Neural crest cell (in vitro differentiated cells): ENCODE measurements at regions not wholly inside any gene's neighbourhood (a gene's known extent, or its start where the extent isn't known, plus 50 kb on each side); places are given as distances from the start of the nearest gene placed in this dataset.

Experiments used
- DNase-seq: peaks from one replicate; pipeline ENCODE4 v3.0.0; 2021; ENCODE audit warnings: low read depth, mixed read lengths, low spot score
- H3K27ac Mint-ChIP-seq: one replicate; pipeline ENCODE4 v1.8.0; 2021; ENCODE audit warnings: mild to moderate bottlenecking, mixed read lengths; ENCODE audit not compliant: unreplicated experiment
- H3K27me3 Mint-ChIP-seq: 2 replicates; pipeline ENCODE4 v1.8.0; 2021; ENCODE audit warnings: low read depth, mild to moderate bottlenecking, mixed read lengths
- H3K36me3 Mint-ChIP-seq: 2 replicates; pipeline ENCODE4 v1.8.0; 2021; ENCODE audit warnings: low read depth, mild to moderate bottlenecking, mixed read lengths
- H3K4me1 Mint-ChIP-seq: 2 replicates; pipeline ENCODE4 v1.8.0; 2021; ENCODE audit warnings: mixed read lengths
- H3K4me3 Mint-ChIP-seq: one replicate; pipeline ENCODE4 v1.8.0; 2021; ENCODE audit warnings: mild to moderate bottlenecking, mixed read lengths
- H3K9me3 Mint-ChIP-seq: 2 replicates; pipeline ENCODE4 v1.8.0; 2021; ENCODE audit warnings: mixed read lengths
- TF ChIP-seq, protein P1 (sequence below): fragments of 200-600 bp; sonication (generic); conservative IDR thresholded peaks from 2 replicates; pipeline ENCODE4 v1.5.0; 2021; ENCODE audit warnings: antibody characterized with exemption, mild to moderate bottlenecking

DNA sequence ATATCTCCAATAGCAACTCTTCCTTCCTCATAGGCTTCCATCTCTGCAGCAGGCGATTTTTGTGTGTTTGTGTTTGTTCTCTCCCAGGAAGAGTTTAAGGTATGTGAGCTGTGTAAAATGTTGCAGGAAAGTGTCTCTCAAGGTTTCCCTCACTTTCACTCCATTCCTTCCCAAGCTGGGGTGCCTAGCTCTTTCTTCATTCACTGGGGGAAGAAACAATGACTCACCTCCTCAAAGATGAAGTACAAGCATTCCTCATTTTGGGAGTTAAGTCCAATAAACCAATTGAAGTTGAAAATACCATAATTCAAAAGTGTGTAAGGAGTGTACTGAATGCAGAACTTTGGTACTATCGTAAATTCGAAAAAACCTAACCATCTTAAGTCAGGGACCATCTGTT is 422.7 kb upstream of the CFAP20DC start:
- DNase-seq = no peak
- Mint-ChIP-seq H3K27me3 (no peaks in the 10 kb centered on the region), H3K36me3 (no peaks in the 10 kb centered on the region), H3K9me3 (peaks cover 20% of the 10 kb centered on the region), H3K4me1 (peaks cover 6% of the 10 kb centered on the region), H3K4me3 (no peak overlapping the region), H3K27ac (no peak overlapping the region)
- TF ChIP-seq, protein P1, sequence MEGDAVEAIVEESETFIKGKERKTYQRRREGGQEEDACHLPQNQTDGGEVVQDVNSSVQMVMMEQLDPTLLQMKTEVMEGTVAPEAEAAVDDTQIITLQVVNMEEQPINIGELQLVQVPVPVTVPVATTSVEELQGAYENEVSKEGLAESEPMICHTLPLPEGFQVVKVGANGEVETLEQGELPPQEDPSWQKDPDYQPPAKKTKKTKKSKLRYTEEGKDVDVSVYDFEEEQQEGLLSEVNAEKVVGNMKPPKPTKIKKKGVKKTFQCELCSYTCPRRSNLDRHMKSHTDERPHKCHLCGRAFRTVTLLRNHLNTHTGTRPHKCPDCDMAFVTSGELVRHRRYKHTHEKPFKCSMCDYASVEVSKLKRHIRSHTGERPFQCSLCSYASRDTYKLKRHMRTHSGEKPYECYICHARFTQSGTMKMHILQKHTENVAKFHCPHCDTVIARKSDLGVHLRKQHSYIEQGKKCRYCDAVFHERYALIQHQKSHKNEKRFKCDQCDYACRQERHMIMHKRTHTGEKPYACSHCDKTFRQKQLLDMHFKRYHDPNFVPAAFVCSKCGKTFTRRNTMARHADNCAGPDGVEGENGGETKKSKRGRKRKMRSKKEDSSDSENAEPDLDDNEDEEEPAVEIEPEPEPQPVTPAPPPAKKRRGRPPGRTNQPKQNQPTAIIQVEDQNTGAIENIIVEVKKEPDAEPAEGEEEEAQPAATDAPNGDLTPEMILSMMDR = no peak

DNA sequence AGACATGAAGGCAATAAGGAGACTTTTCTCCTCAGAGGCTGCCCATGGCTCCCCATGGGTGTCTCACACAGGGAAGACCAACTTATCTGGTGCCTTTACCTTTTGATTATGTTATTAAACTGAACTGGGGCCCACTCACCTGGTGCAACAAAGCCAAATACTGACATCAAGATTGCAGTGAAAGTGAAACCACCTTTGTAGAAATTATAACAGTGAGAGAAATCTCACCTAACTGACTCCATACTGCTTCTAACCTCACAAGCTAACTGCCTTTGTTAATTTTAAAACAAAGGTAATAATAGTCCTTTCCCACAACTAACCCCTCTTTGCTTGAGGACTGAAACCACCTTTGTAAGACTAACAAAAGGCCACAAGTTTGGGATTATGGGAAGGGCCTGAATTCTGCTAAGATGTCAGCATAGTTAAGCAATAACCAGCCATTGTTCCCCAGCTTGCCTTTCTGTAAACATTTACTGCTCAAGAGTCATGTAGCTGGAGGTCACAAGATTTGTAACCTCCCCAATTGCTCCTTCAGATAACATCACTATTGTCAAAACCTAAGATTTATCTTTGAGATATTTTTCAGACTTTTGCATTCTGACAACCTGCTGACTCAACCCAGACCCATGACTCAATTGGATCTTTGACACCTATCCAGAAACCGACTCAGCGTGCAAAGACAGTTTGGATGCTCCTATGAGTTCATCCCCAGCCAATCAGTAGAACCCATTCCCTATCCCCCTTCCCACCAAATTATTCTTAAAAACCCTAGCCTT is 420.3 kb upstream of the CFAP20DC start:
- TF ChIP-seq, protein P1 = no peak
- Mint-ChIP-seq H3K4me1 (peaks cover 6% of the 10 kb centered on the region), H3K36me3 (no peaks in the 10 kb centered on the region), H3K27me3 (no peaks in the 10 kb centered on the region), H3K27ac (no peak overlapping the region), H3K9me3 (peaks cover 20% of the 10 kb centered on the region), H3K4me3 (no peak overlapping the region)
- DNase-seq = no peak

DNA sequence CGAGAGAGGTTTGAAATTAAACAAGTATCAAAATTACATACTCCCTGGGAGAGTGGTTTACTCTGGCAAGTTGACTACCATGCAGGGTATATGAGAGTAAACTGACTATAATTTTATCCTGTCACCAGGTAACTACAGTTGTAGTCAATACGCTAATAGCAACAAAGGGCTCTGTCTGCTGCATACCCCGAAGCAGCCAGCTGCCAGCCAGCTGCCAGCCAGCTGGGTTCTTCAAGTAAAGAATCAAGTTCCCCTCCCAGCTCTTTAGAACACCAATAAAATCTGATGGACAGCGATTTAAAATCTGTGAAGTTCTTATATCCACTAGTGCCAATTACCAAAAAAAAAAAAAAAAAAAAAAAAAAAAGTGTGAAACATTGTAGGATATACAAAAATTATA is 417.7 kb upstream of the CFAP20DC start:
- Mint-ChIP-seq H3K36me3 (no peaks in the 10 kb centered on the region), H3K27me3 (no peaks in the 10 kb centered on the region)

DNA sequence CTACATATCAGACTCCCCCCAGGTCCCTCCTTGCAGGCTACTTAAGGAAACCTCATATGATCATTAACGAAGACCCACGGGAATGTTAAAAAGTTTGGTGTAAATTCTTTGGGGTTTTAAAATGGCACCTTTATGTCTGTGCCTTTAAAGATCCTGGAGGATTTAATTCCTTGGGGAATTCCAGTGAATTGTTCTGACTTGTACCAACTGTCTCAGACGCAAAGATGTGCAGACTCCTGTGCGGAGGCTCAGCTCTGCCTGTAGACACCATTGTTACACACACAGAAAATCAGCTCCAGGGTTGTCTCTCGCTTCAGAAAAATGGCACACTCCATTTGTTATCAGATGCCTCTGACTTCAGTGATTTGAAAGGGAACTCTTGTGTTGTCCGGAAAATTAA is 414.4 kb upstream of the CFAP20DC start:
- DNase-seq = no peak
- Mint-ChIP-seq H3K9me3 (peaks cover 4% of the 10 kb centered on the region), H3K27ac (no peak overlapping the region), H3K4me1 (peaks cover under 1% of the 10 kb centered on the region), H3K36me3 (peaks cover 4% of the 10 kb centered on the region), H3K27me3 (no peaks in the 10 kb centered on the region), H3K4me3 (no peak overlapping the region)
- TF ChIP-seq, protein P1 = no peak

More for the DNA sequence above, 417.7 kb upstream of the CFAP20DC start:
- Mint-ChIP-seq H3K27ac (no peak overlapping the region), H3K4me3 (no peak overlapping the region), H3K9me3 (peaks cover 15% of the 10 kb centered on the region), H3K4me1 (peaks cover 6% of the 10 kb centered on the region)
- TF ChIP-seq, protein P1 = no peak
- DNase-seq = no peak

DNA sequence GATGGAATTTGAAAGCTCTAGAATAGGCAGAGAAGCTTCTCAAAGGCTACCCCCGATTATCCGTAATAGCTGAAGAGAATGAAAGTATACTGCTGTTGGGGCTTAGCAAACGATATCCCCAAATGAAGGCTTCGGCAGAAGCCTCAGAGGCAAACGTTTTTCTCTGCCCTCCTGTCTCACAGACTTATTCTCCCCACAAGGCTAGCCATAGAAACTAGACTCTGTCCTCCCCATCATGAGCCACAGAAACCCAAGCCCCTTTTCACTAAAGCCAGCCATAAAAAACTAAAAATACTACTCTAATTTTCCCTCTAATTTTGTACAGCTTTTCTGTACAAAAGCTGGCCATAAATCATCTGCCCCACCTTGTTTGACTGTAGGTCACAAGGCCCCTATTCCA is 413.4 kb upstream of the CFAP20DC start:
- H3K4me3 Mint-ChIP-seq = no peak overlapping the region
- H3K4me1 Mint-ChIP-seq = no peaks in the 10 kb centered on the region
- DNase-seq = no peak
- no peak overlapping the region for H3K27ac Mint-ChIP-seq
- H3K27me3 Mint-ChIP-seq = no peaks in the 10 kb centered on the region
- TF ChIP-seq, protein P1 = no peak
- peaks cover 4% of the 10 kb centered on the region for H3K36me3 Mint-ChIP-seq
- H3K9me3 Mint-ChIP-seq = peaks cover 3% of the 10 kb centered on the region
